NCI-H526 (cell line): ENCODE measurements at regions not wholly inside any gene's neighbourhood (a gene's known extent, or its start where the extent isn't known, plus 50 kb on each side); places are given as distances from the start of the nearest gene placed in this dataset.
A peak's percentile ranks its signal among the peaks of the same experiment; 100 is the strongest.
"Not testable (repeated sequence)": the region's sequence is repeated elsewhere in the genome, so short reads cannot be mapped to it uniquely, and the experiment has no call there.

Experiments
- DNase-seq, 2 experiments: peaks; one replicate each; lab custom pipeline; 2025; lab: John Stamatoyannopoulos, UW

- no peak for DNase-seq
Observed at GRCh38 chr2:205865056-205865455, 182.8 kb downstream of the NRP2 start.

DNA sequence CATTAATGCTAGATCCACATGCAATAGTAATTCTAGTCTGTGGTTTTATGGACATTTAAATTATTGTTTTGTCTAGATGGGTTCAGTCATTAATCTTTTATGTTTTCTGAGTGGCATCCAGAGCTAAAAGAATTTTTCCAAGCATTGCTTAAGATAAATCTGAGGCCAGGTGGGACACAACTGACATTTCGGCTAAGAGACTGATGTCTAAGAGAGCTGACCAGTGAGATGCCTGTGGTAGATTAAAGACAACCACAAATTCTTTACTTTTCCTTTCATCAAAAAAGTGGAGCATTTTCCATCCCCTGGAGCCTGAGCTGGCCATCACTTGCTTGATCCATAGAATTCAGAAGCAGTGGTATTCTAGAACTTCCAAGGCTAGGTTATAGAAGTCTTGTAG lies 182.2 kb downstream of the NRP2 start:
- no peak for DNase-seq

DNA sequence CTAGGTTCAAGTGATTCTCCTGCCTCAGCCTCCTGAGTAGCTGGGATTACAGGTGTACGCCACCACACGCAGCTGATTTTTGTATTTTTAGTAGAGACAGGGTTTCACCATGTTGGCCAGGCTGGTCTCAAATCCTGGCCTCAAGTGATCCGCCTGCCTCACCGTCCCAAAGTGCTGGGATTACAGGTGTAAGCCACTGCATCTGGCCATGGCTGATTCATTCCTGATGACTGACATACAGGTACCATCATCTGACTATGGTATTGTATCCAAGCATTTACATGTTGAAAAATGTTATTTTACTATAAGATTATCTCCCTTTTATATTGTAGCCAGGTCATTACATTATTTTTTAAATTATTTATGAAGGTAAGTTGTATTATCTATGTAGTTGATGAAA lies 180.5 kb downstream of the NRP2 start:
- not testable (repeated sequence) for DNase-seq

DNA sequence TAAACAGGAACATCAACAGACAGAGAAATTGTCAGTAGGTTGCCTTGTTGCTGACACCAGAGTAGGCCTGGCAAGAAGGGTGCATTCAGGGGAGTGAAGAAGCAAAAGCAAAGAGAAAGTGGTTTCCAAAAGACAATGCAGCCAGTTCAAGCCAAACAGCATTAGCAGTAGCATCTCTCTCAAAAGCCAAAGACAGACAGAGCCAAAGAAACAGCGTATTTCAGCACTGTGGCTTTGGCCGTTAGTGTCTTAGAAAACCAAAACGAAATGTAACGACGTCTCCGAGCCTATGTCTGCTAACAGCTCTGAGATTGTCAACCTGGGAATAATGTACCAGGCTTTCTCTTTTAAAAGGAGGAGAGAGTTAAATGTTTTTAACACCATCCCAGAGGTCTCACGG lies 178.6 kb downstream of the NRP2 start:
- no peak for DNase-seq

DNA sequence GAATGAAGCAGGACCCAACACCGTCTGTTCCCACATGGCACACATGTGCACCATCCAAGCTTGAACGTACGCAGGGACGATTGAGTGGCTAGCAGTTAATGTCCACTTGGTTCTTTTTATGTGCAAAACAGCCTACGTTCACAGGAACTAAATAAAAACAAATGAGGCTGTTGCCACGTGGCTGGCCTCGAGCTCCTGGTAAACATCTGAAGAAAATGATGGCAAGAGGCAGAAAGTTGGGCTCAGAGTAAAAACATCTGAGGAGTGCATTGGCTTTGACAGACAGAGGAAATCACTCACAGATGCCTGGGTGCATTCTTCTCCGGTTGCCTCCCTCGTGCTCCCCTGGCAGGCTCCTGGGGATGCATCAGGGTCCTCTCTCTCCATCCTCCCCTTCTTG lies 177.9 kb downstream of the NRP2 start:
- DNase-seq = no peak

GRCh38 chr2:205858881-205859441 lies 176.7 kb downstream of the NRP2 start:
- peak in 1 of 2 experiments; percentile 29 for DNase-seq

- no peak for DNase-seq
Observed at GRCh38 chr2:205858275-205858674, 176.0 kb downstream of the NRP2 start.

- no peak for DNase-seq
Observed at GRCh38 chr2:205857520-205858237, 175.4 kb downstream of the NRP2 start.

DNA sequence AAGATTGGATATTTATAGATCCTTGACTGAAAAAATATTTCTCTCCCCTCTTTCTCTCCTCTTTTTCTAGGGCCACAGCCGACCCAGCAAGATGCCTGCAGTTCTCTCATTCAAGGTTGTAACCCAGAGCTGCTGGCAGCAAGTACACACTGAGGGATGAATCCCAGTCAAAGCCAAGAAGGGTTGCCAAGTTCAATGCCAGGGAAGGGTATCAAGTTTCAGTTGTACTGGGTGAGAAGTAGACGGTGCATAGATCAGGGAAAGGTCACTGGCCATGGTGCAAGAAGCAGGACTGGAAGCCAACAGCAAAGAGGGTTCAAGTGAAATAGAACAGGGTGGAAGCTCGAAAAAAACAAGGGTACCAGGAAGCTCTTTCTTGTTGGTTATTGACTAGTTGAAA lies 170.2 kb downstream of the NRP2 start:
- DNase-seq = no peak

DNA sequence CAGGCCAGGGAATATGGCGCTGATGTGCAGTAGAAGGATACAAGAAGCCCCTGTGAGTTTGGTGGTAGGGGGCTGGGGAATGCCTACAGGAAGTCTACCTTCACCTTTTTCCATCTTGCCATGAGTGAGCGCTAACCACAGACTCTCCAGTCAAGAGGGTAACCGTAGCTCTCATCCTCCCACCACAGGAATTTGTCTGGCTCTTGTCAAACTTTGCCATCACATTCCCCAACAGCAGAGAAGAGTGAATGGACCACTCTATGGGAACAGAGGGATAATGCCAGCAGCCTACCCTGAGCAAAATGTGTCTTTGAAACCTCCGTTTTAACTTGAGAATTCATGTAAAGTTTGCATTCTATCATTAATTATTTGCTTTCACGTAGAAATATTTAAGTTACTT lies 168.3 kb downstream of the NRP2 start:
- DNase-seq = no peak

- no peak for DNase-seq
Observed at GRCh38 chr2:205850132-205850531, 167.8 kb downstream of the NRP2 start.

DNA sequence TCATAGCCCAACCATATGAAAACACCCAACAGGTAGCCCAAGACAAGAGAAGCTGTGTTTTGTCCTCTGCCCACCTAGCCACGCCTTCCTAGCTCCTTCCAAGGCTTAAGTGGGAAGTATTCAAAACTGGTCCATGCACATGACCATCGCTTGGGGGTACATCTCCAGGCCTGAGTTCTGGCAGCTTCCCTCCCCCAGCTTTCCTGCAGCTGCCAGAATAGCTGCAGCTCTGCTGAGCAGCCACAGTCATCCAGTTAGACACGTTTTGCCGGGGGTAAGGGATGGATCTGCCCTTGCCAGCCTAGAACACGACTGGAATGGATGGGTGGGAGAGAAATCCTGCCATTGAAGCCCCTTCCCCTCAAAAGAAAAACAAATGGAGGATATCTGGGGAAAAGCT lies 166.8 kb downstream of the NRP2 start:
- DNase-seq = no peak

DNA sequence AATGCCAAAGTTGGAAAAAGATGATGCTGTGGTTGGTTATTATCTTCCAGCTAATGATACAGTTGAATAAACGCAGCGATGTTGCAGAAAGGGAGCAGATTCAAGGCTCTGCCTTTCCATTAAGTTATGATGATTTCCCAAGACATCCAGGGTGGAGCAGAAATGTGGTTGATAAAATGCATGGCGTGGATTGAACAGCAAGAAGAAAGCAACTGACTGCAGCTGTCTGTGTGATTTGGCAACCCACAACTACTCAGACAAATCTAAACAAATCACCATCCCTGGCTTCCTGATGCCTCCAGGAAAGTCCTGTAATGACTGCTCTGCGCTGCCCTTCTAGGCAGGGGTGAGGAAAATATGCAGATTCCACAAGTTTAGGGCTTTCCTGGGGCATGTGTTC lies 166.3 kb downstream of the NRP2 start:
- DNase-seq = peak in 1 of 2 experiments; percentile 18
